ENCODE measurements at regions not wholly inside any gene's neighbourhood (a gene's known extent, or its start where the extent isn't known, plus 50 kb on each side); places are given as distances from the start of the nearest gene placed in this dataset.

GRCh38 chr2:120638450-120638849 is 97.2 kb upstream of the GLI2 start:
- TF ChIP-seq CTCF (IDR thresholded peaks at IDR 0.05 in 4 of 5, conservative IDR thresholded peaks at IDR 0.05 in 1 of 5) (no peak), POLR2A (IDR thresholded peaks at IDR 0.05) (no peak)
